ENCODE measurements at regions not wholly inside any gene's neighbourhood (a gene's known extent, or its start where the extent isn't known, plus 50 kb on each side); places are given as distances from the start of the nearest gene placed in this dataset.

- TF ChIP-seq CTCF (conservative IDR thresholded peaks at IDR 0.05 in 1 of 2, IDR thresholded peaks at IDR 0.05 in 1 of 2; ENCODE audit: low read depth in 1 of 2, low read length in 2 of 2) (no peak), EZH2 (IDR thresholded peaks at IDR 0.05; ENCODE audit: low read length, missing control alignments) (no peak)
Observed at GRCh38 chr12:105622220-105622619, 291.7 kb downstream of the C12orf75 start.

Measured in fibroblast of lung (primary cell).